GM12878 (cell line): ENCODE measurements at regions not wholly inside any gene's neighbourhood (a gene's known extent, or its start where the extent isn't known, plus 50 kb on each side); places are given as distances from the start of the nearest gene placed in this dataset.

Experiments used
- BHLHE40 ChIP-seq, 2 experiments: fragments of 450-650 bp in 1 of 2; IDR thresholded peaks; 2 replicates each; pipeline ENCODE4 v1.6.1; 2011 to 2017; ENCODE audit warnings: low read depth in 2 of 2, borderline replicate concordance in 1 of 2, improper control_type of control experiment in 1 of 2, low read length in 1 of 2, mild to moderate bottlenecking in 1 of 2
- CBX3 ChIP-seq: fragments of 200-600 bp; sonication (generic); IDR thresholded peaks from 2 replicates; pipeline ENCODE4 v1.6.1; 2016; ENCODE audit warnings: low read depth, borderline replicate concordance
- CREB1 ChIP-seq: IDR thresholded peaks from 2 replicates; pipeline ENCODE4 v1.6.1; 2012; ENCODE audit warnings: low read depth, mild to moderate bottlenecking, inconsistent platforms
- HDAC6 ChIP-seq: fragments of 200-600 bp; sonication (generic); IDR thresholded peaks from one replicate; pipeline ENCODE4 v1.8.0; 2017; ENCODE audit warnings: antibody characterized with exemption; ENCODE audit not compliant: unreplicated experiment
- JUND ChIP-seq: IDR thresholded peaks from 2 replicates; pipeline ENCODE4 v1.6.1; 2012; ENCODE audit warnings: low read depth, mild to moderate bottlenecking, low read length, improper control_type of control experiment, moderate library complexity
- PAX8 ChIP-seq: fragments of 450-650 bp; IDR thresholded peaks from 2 replicates; pipeline ENCODE4 v1.6.1; 2017; ENCODE audit warnings: mild to moderate bottlenecking, moderate library complexity
- POLR2A ChIP-seq: IDR thresholded peaks from 2 replicates; pipeline ENCODE4 v1.6.1; 2011; ENCODE audit warnings: low read depth, mild to moderate bottlenecking, low read length
- RAD21 ChIP-seq: IDR thresholded peaks from 2 replicates; pipeline ENCODE4 v1.6.1; 2011; ENCODE audit warnings: mild to moderate bottlenecking, low read depth, low read length, moderate library complexity; ENCODE audit not compliant: insufficient read depth
- SREBF2 ChIP-seq: IDR thresholded peaks from 2 replicates; pipeline ENCODE4 v1.6.1; 2012; ENCODE audit warnings: mild to moderate bottlenecking, low read length
- TF ChIP-seq, protein P1 (sequence below): fragments of 150-350 bp; IDR thresholded peaks from 2 replicates; pipeline ENCODE4 v1.6.1; 2016; ENCODE audit warnings: low read depth, low read length
- TF ChIP-seq, protein P2 (sequence below), 3 experiments: IDR thresholded peaks in 2 of 3; conservative IDR thresholded peaks in 1 of 3; 2 replicates each; pipeline ENCODE4 v1.5.1; 2011; ENCODE audit warnings: low read depth in 3 of 3, low read length in 3 of 3, mild to moderate bottlenecking in 3 of 3, control low read depth in 2 of 3, moderate library complexity in 2 of 3, inconsistent platforms in 1 of 3, mixed read lengths in 1 of 3; ENCODE audit not compliant: control insufficient read depth in 2 of 3, insufficient read depth in 1 of 3; ENCODE audit errors: extremely low read depth in 1 of 3
- TF ChIP-seq, protein P3 (sequence below): fragments of 450-650 bp; IDR thresholded peaks from 2 replicates; pipeline ENCODE4 v1.6.1; 2017; ENCODE audit warnings: low read depth, mild to moderate bottlenecking, moderate library complexity

DNA sequence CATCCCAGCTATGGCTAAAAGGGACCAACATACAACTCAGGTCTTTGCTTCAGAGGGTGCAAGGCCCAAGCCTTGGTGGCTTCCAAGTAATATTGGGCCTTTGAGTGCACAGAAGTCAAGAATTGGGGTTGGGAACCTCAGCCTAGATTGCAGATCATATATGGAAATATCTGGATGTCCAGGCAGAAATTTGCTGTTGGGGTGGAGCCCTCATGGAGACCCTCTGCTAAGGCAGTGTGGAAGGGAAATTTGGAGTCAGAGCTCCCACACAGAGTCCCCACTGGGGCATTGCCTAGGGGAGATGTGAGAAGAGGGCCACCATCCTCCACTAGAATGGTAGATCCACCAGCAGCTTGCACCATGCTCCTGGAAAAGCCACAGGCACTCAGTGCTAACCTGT lies 123.5 kb downstream of the PRL start:
- no peak for TF ChIP-seq RAD21
- TF ChIP-seq, protein P1, sequence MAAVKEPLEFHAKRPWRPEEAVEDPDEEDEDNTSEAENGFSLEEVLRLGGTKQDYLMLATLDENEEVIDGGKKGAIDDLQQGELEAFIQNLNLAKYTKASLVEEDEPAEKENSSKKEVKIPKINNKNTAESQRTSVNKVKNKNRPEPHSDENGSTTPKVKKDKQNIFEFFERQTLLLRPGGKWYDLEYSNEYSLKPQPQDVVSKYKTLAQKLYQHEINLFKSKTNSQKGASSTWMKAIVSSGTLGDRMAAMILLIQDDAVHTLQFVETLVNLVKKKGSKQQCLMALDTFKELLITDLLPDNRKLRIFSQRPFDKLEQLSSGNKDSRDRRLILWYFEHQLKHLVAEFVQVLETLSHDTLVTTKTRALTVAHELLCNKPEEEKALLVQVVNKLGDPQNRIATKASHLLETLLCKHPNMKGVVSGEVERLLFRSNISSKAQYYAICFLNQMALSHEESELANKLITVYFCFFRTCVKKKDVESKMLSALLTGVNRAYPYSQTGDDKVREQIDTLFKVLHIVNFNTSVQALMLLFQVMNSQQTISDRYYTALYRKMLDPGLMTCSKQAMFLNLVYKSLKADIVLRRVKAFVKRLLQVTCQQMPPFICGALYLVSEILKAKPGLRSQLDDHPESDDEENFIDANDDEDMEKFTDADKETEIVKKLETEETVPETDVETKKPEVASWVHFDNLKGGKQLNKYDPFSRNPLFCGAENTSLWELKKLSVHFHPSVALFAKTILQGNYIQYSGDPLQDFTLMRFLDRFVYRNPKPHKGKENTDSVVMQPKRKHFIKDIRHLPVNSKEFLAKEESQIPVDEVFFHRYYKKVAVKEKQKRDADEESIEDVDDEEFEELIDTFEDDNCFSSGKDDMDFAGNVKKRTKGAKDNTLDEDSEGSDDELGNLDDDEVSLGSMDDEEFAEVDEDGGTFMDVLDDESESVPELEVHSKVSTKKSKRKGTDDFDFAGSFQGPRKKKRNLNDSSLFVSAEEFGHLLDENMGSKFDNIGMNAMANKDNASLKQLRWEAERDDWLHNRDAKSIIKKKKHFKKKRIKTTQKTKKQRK = no peak
- TF ChIP-seq, protein P2, sequence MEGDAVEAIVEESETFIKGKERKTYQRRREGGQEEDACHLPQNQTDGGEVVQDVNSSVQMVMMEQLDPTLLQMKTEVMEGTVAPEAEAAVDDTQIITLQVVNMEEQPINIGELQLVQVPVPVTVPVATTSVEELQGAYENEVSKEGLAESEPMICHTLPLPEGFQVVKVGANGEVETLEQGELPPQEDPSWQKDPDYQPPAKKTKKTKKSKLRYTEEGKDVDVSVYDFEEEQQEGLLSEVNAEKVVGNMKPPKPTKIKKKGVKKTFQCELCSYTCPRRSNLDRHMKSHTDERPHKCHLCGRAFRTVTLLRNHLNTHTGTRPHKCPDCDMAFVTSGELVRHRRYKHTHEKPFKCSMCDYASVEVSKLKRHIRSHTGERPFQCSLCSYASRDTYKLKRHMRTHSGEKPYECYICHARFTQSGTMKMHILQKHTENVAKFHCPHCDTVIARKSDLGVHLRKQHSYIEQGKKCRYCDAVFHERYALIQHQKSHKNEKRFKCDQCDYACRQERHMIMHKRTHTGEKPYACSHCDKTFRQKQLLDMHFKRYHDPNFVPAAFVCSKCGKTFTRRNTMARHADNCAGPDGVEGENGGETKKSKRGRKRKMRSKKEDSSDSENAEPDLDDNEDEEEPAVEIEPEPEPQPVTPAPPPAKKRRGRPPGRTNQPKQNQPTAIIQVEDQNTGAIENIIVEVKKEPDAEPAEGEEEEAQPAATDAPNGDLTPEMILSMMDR (IDR thresholded peaks at IDR 0.05 in 2 of 3, conservative IDR thresholded peaks at IDR 0.05 in 1 of 3; ENCODE audit: control insufficient read depth in 2 of 3, extremely low read depth in 1 of 3, insufficient read depth in 1 of 3, low read depth in 3 of 3, low read length in 3 of 3) = no peak
- no peak for TF ChIP-seq CBX3
- no peak for TF ChIP-seq BHLHE40 (IDR thresholded peaks at IDR 0.05; ENCODE audit: borderline replicate concordance in 1 of 2, low read depth in 2 of 2, low read length in 1 of 2)
- no peak for TF ChIP-seq PAX8
- no peak for TF ChIP-seq POLR2A
- TF ChIP-seq SREBF2 = no peak
- no peak for TF ChIP-seq JUND
- no peak for TF ChIP-seq CREB1
- no peak for TF ChIP-seq HDAC6
- TF ChIP-seq, protein P3, sequence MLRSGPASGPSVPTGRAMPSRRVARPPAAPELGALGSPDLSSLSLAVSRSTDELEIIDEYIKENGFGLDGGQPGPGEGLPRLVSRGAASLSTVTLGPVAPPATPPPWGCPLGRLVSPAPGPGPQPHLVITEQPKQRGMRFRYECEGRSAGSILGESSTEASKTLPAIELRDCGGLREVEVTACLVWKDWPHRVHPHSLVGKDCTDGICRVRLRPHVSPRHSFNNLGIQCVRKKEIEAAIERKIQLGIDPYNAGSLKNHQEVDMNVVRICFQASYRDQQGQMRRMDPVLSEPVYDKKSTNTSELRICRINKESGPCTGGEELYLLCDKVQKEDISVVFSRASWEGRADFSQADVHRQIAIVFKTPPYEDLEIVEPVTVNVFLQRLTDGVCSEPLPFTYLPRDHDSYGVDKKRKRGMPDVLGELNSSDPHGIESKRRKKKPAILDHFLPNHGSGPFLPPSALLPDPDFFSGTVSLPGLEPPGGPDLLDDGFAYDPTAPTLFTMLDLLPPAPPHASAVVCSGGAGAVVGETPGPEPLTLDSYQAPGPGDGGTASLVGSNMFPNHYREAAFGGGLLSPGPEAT = no peak
